Amygdala (tissue), 56 donors: ENCODE measurements at regions not wholly inside any gene's neighbourhood (a gene's known extent, or its start where the extent isn't known, plus 50 kb on each side); places are given as distances from the start of the nearest gene placed in this dataset.

Experiments
- DNase-seq, 56 donors: peaks; one replicate each; lab custom pipeline; 2025; lab: John Stamatoyannopoulos, UW

DNA sequence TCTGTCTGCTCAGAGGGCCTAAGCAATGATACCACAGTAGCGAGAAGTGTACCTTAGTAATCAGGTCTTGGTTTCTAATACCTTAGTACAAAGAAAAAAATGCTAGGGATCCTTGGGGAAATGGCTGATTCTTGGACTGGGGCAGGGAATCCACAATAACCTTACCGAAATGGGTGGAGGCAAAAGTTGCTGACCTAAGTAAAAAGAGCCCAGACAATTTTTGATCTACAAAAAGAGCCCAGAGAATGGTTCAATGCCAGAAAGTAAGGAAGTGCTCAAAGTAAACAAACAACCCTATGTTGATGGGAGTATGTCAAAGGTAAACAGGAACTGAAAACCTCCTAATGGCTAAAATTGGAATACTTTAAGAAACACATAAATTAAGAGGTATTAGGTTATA, 130.1 kb upstream of the MAGEB18 start:
- no peak for DNase-seq

DNA sequence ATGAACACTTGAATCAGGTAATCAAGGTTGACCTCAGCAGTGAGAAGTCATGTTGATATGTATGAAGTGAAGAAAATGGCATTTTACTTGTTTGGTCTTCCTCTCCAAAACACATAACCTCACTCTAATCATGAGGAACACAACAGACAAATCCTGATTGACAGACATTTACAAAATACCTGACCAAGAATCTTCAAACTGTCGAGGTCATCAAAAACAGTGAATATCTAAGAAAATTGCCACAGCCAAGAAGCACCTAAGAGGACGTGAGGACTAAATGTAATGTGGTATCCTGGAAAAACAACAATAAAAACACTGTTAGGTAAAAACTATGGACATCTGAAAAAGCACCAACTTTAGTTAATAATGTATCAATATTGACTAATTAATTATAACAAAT, 129.5 kb upstream of the MAGEB18 start:
- DNase-seq = no peak

DNA sequence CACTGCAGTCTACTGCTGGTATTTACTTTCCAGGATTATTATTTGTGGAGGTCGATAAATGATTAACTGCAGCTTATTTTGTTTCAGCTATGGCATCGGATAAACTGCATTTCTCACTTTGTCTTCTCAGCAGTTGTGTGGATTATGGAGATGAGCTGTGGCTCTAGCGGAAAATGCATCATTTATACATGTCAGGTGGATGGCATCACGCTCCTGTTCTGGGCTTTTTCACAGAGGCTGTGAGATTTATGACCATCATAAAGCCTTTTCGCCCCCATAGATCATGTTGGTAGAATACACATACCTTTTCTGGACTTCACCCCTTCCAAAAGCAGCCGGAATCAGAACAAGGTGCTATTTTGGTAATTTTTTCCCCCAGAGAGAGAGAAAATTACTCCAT, 118.8 kb upstream of the MAGEB18 start:
- no peak for DNase-seq

DNA sequence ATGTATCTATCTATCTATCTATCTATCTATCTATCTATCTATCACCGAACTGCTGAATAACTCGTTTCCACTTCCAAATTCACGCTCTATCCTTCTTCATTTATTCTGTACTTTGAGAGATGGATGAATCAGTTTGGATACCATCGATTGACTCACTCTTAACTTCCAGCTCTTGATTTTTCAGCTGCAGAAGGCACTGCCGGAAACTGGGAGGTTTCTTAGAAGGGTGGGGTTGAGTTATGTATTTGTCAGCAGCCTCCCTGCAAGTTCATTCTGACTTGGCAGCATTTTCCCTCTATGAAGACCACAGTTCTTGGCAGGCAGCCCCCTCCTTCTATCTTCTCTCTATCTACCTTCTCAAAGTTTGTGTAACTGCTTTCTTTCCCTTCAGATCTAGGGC, 112.0 kb upstream of the MAGEB18 start:
- DNase-seq = no peak

DNA sequence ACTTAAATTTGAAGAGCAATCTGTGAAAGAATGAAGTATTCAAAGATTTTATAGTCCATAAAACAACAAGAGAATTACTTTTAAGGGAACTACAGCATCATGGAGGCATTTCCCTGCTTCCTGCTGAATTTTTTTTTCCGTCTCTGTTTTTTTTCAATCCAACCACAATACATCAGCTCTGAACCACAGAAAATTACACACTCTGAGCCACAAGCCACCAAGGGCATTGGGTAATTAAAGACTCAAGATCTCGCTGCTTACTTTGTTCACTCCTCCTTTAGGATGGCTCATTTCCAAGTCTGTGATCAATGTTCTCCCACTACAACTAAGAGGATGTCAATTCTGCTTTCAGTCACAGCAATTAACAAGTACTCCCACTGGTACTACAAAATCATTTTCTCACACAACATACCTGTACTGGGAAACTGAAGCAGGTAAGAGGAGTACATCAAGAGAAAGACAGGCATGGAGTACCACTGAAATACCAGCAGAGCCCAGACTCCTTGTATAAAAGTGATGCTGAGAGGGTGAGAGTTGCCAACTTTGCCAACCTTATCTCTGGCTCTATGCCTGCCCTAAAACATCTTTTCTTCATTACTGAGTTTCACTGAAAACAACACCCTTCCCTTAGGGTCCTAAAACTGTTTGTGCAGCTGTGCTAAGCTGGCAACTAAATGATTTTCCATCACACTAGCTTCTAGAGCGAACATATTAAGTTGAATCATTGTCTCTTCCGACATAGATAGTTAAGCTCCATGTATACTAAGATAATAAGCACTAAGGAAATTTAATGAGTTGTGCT, 105.8 kb upstream of the MAGEB18 start:
- no peak for DNase-seq

DNA sequence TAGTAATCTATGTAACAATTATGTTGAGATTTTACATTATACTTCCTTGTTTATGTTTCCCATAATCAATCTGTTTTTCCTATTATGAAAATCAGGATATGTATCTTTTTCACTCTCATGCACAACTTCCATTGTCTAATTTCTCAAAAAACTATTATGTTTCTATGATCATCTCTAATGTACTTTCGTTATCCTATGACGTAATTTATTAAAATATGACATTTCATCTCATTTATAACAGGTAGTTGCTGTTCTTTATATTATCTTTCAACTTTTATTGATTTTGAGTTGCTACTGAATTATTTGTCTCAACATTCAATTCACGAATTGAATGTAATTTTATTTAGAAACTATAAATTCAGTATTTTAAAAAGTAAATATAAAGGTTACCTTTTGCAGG, 100.8 kb upstream of the MAGEB18 start:
- no peak for DNase-seq

DNA sequence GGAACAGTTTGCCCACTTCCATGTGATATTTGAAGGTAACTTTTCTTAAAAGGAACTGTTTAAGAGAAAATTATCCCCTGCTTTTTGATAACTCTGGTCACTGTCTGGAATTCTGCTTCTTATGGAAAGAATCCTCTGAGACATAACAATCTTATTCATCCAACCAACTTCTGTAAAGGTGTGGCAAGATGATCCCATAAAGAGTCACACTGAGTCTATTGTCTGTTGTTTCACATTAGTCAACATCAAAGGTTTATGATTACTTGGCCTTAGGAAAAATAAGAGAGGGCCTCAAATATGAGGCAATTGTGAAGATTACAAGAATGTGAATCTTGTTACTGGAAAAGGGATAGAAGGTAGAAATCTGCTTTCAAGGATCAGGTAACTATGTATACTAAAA, 88.0 kb upstream of the MAGEB18 start:
- DNase-seq = no peak

DNA sequence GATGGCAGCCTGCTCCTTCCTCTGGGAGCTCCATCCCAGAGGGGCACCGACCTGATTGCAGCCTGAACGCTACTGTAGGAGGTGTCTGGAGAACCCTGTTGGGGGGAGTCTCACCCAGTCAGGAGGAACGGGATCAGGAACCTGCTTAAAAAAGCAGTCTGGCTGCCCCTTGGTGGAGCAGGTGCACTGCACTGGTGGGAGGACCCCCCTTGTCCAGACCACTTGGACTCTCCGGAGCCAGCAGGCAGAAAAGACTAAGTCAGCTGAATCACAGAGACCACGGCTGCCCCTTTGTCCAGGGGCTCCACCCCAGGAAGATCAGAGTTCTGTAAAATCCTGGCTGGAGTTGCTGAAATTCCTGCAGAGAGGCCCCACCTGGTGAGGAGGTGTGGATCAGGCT, 67.3 kb upstream of the MAGEB18 start:
- DNase-seq = no peak

DNA sequence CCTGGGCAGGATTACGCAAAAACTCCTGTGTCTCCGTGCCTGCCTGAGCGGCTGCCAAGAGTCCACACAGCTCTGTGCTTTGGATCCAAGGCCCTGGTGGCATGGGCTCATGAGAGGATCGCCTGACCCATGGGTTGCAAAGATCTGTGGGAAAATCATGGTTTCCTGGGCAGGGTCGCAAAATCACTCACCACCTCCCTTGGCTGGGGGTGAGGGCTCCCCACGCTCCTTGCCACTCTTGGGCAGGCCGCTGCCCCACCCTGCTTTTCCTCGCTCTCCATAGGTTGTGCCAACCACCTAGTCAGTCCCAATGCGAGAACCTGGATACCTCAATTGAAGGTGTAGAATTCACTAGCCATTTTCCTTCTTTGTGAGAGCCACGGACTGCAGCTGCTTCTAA, 66.5 kb upstream of the MAGEB18 start:
- no peak for DNase-seq

DNA sequence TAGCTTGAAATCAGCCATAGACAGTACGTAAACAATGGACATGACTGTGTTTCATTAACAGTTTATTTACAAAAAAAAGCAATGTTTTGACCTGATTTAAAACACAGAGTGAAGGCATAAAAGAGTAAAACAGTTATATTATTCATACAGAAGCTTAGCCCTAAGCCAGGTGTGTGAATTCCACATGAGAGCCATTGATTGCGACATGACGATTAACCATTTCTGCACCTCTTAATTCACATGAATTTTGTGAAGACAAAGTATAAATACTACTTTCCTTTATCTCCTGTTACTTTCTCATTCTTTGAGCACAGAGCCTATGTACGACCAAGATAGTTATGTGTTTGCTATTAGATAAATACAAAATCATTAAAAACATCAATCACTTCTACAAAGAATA, 55.0 kb upstream of the MAGEB18 start:
- DNase-seq = no peak
